GM12891 (cell line): ENCODE measurements at regions not wholly inside any gene's neighbourhood (a gene's known extent, or its start where the extent isn't known, plus 50 kb on each side); places are given as distances from the start of the nearest gene placed in this dataset.

Experiments
- DNase-seq: peaks from one replicate; pipeline ENCODE4 v3.0.0; 2011; ENCODE audit warnings: low spot score; ENCODE audit not compliant: insufficient read length
- FAIRE-seq: peaks from 2 replicates; lab custom pipeline; 2011; peaks lifted over from hg19 to GRCh38; lab: Jason Lieb, UNC
- PAX5 ChIP-seq: IDR thresholded peaks from 2 replicates; pipeline ENCODE4 v1.6.1; 2011; ENCODE audit warnings: low read length, moderate library complexity, mild to moderate bottlenecking; ENCODE audit not compliant: insufficient read depth, severe bottlenecking
- POLR2A ChIP-seq: IDR thresholded peaks from 2 replicates; pipeline ENCODE4 v1.6.1; 2011; ENCODE audit warnings: low read depth, low read length, control low read depth
- POLR2AphosphoS5 ChIP-seq: IDR thresholded peaks from 2 replicates; pipeline ENCODE4 v1.6.1; 2011; ENCODE audit warnings: low read depth, low read length, control low read depth
- POU2F2 ChIP-seq: IDR thresholded peaks from 2 replicates; pipeline ENCODE4 v1.6.1; 2011; ENCODE audit warnings: low read depth, mild to moderate bottlenecking, control low read depth, low read length, moderate library complexity
- SPI1 ChIP-seq: IDR thresholded peaks from 2 replicates; pipeline ENCODE4 v1.6.1; 2011; ENCODE audit warnings: low read depth, low read length, control low read depth
- TAF1 ChIP-seq: IDR thresholded peaks from 2 replicates; pipeline ENCODE4 v1.6.1; 2011; ENCODE audit warnings: low read depth, low read length, control low read depth

GRCh38 chr10:8596929-8597472 is 542.5 kb downstream of the GATA3 start:
- no peak for DNase-seq
- FAIRE-seq: no peak
- TF ChIP-seq POU2F2 (no peak), POLR2A (no peak), POLR2AphosphoS5 (no peak), TAF1 (no peak), PAX5 (no peak), SPI1 (no peak)

GRCh38 chr10:8600192-8600591 is 545.7 kb downstream of the GATA3 start:
- no peak for TF ChIP-seq POU2F2
- TF ChIP-seq POLR2AphosphoS5: no peak
- no peak for TF ChIP-seq POLR2A
- TF ChIP-seq PAX5: no peak
- TF ChIP-seq TAF1: no peak
- FAIRE-seq (no peak), DNase-seq (no peak)

GRCh38 chr10:8602821-8603220 is 548.3 kb downstream of the GATA3 start:
- FAIRE-seq (no peak), DNase-seq (no peak)
- TF ChIP-seq POLR2AphosphoS5: no peak
- no peak for TF ChIP-seq POLR2A
- TF ChIP-seq TAF1: no peak
- no peak for TF ChIP-seq PAX5
- TF ChIP-seq POU2F2: no peak
- TF ChIP-seq SPI1: no peak

- TF ChIP-seq SPI1 (peak; percentile 17; the same call in 1 of the 2 replicates), POU2F2 (no peak), PAX5 (no peak)
- DNase-seq (no peak), FAIRE-seq (no peak)
Observed at GRCh38 chr10:8614054-8614565, 559.6 kb downstream of the GATA3 start.

- TF ChIP-seq POLR2A (no peak), TAF1 (no peak), POLR2AphosphoS5 (no peak), SPI1 (no peak), POU2F2 (no peak), PAX5 (no peak)
- DNase-seq: no peak
- no peak for FAIRE-seq
Observed at GRCh38 chr10:8615118-8615517, 560.6 kb downstream of the GATA3 start.

- no peak for FAIRE-seq
Observed at GRCh38 chr10:8616166-8616565, 561.7 kb downstream of the GATA3 start.

GRCh38 chr10:8617792-8618191 is 563.3 kb downstream of the GATA3 start:
- DNase-seq: no peak
- TF ChIP-seq PAX5 (no peak), POU2F2 (no peak), SPI1 (no peak), POLR2AphosphoS5 (no peak)
- no peak for FAIRE-seq

More at GRCh38 chr10:8616166-8616565, 561.7 kb downstream of the GATA3 start:
- TF ChIP-seq SPI1 (peak; percentile 72), POLR2AphosphoS5 (no peak)
- DNase-seq: peak; percentile 5

GRCh38 chr10:8618834-8619233 is 564.3 kb downstream of the GATA3 start:
- FAIRE-seq: no peak
- TF ChIP-seq POU2F2 (no peak), POLR2AphosphoS5 (no peak), TAF1 (no peak), SPI1 (no peak), PAX5 (no peak), POLR2A (no peak)
- no peak for DNase-seq

GRCh38 chr10:8628351-8628750 is 573.9 kb downstream of the GATA3 start:
- FAIRE-seq (no peak), DNase-seq (no peak)
- TF ChIP-seq POLR2AphosphoS5: no peak
- TF ChIP-seq TAF1: no peak

- TF ChIP-seq POLR2A (no peak), POLR2AphosphoS5 (no peak), TAF1 (no peak), POU2F2 (no peak), PAX5 (no peak), SPI1 (no peak)
- DNase-seq (no peak), FAIRE-seq (no peak)
Observed at GRCh38 chr10:8633909-8634308, 579.4 kb downstream of the GATA3 start.

GRCh38 chr10:8636371-8636770 is 581.9 kb downstream of the GATA3 start:
- FAIRE-seq (no peak), DNase-seq (no peak)
- TF ChIP-seq POU2F2 (no peak), POLR2AphosphoS5 (no peak)
